IgD-negative memory B cell (primary cell): ENCODE measurements at regions not wholly inside any gene's neighbourhood (a gene's known extent, or its start where the extent isn't known, plus 50 kb on each side); places are given as distances from the start of the nearest gene placed in this dataset.
"Not testable (repeated sequence)": the region's sequence is repeated elsewhere in the genome, so short reads cannot be mapped to it uniquely, and the experiment has no call there.

Experiments used
- H3K27ac Mint-ChIP-seq, 3 donors: one replicate each; pipeline ENCODE4 v1.8.0; 2020 to 2022; ENCODE audit warnings: mild to moderate bottlenecking in 3 of 3, mixed read lengths in 3 of 3, moderate library complexity in 1 of 3
- H3K27me3 Mint-ChIP-seq: one replicate; pipeline ENCODE4 v1.8.0; 2021; ENCODE audit warnings: mixed read lengths
- H3K36me3 Mint-ChIP-seq: one replicate; pipeline ENCODE4 v1.8.0; 2020; ENCODE audit warnings: mild to moderate bottlenecking, mixed read lengths
- H3K4me1 Mint-ChIP-seq, 3 donors: one replicate each; pipeline ENCODE4 v1.8.0; 2020 to 2022; ENCODE audit warnings: mixed read lengths in 3 of 3, mild to moderate bottlenecking in 1 of 3
- H3K4me3 Mint-ChIP-seq, 4 donors: one replicate each; pipeline ENCODE4 v1.8.0; 2020 to 2022; ENCODE audit warnings: mild to moderate bottlenecking in 4 of 4, mixed read lengths in 4 of 4, moderate library complexity in 3 of 4
- H3K9me3 Mint-ChIP-seq, 3 donors: one replicate each; pipeline ENCODE4 v1.8.0; 2020 to 2021; ENCODE audit warnings: mixed read lengths in 3 of 3, mild to moderate bottlenecking in 1 of 3

DNA sequence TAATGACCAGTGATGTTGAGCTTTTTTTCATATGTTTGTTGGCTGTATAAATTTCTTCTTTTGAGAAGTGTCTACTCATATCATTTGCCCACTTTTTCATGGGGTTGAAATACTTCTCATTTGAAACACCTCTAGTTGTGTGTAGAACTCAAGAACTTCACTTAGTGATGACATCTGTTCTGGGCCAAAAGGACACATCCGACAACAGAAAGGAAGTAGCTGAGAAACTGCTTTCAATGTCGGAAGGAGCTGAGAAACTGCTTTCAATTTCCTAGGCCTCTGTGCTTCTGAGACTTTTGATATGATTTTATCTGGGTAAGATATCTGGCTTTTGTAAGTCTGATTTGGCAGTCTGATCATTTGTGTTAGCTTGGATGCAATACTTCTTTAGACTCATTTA, 635.3 kb downstream of the TMTC2 start:
- H3K27ac Mint-ChIP-seq = no peak overlapping the region
- no peak overlapping the region for H3K4me3 Mint-ChIP-seq
- H3K9me3 Mint-ChIP-seq = peaks cover 3 to 4% (median 4%) of the 10 kb centered on the region in 3 donors
- no peaks in the 10 kb centered on the region for H3K27me3 Mint-ChIP-seq
- peaks cover 2% of the 10 kb centered on the region for H3K36me3 Mint-ChIP-seq
- H3K4me1 Mint-ChIP-seq = no peaks in the 10 kb centered on the region

DNA sequence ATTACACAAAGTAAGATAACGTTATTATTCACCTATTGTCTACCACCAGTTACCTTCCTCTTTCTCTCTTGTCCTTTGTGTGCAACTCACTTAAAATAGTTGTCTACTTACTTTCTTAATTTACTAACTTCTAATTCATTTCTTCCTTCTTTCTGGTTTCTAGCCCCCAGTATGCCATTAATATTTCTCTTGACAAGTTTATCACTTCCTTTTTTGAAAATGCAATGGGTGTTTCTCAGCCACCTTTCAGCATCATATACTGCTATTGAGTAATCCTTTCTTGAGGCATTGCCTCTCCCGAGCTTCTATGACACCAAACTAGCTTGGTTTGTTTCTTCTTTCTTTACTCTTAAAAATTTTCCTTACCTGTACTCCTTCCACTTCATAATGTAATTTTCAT, 633.6 kb downstream of the TMTC2 start:
- Mint-ChIP-seq H3K27me3 (no peaks in the 10 kb centered on the region), H3K9me3 (peaks cover 2 to 6% (median 3%) of the 10 kb centered on the region in 3 donors), H3K36me3 (peaks cover 2% of the 10 kb centered on the region), H3K4me3 (no peak overlapping the region), H3K4me1 (no peaks in the 10 kb centered on the region), H3K27ac (no peak overlapping the region)

- no peak overlapping the region for H3K27ac Mint-ChIP-seq
- H3K9me3 Mint-ChIP-seq = peaks cover 2 to 6% (median 3%) of the 10 kb centered on the region in 3 donors
- H3K36me3 Mint-ChIP-seq = peaks cover 2% of the 10 kb centered on the region
- H3K27me3 Mint-ChIP-seq = no peaks in the 10 kb centered on the region
- no peaks in the 10 kb centered on the region for H3K4me1 Mint-ChIP-seq
- H3K4me3 Mint-ChIP-seq = no peak overlapping the region
Measured at GRCh38 chr12:83318386-83319098, 631.8 kb downstream of the TMTC2 start.

- no peaks in the 10 kb centered on the region for H3K4me1 Mint-ChIP-seq
- H3K27me3 Mint-ChIP-seq = no peaks in the 10 kb centered on the region
Measured at GRCh38 chr12:83317595-83317994, 630.9 kb downstream of the TMTC2 start.

DNA sequence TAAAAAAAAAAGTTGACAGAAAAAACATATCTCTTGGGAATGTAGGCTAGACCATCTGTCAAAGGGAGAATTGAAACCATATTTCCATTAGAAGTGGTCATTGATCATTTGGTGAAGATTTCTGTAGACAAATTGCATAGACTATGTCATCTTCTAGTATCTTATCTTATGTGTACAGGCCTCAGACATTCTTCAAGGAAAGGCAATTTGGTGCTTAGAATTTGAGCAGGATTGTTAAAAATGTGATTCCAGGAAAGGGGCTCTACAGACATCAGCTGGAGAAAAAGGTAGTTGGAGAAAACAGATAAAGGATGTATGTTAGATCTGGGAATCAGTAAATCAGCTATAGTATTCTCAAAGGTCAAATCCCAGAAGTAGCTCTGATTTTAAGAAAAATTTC, 627.1 kb downstream of the TMTC2 start:
- H3K27ac Mint-ChIP-seq = no peak overlapping the region
- H3K27me3 Mint-ChIP-seq = no peaks in the 10 kb centered on the region
- H3K4me1 Mint-ChIP-seq = no peaks in the 10 kb centered on the region
- peaks cover 0 to 3% (median 0%) of the 10 kb centered on the region in 3 donors for H3K9me3 Mint-ChIP-seq
- H3K36me3 Mint-ChIP-seq = no peaks in the 10 kb centered on the region
- H3K4me3 Mint-ChIP-seq = no peak overlapping the region

More at GRCh38 chr12:83317595-83317994, 630.9 kb downstream of the TMTC2 start:
- Mint-ChIP-seq H3K27ac (no peak overlapping the region), H3K9me3 (peaks cover under 1 to 6% (median 2%) of the 10 kb centered on the region in 3 donors), H3K4me3 (no peak overlapping the region), H3K36me3 (peaks cover 2% of the 10 kb centered on the region)

GRCh38 chr12:83313322-83313721, 626.6 kb downstream of the TMTC2 start:
- H3K9me3 Mint-ChIP-seq = peaks cover 0 to 3% (median 0%) of the 10 kb centered on the region in 3 donors
- no peaks in the 10 kb centered on the region for H3K36me3 Mint-ChIP-seq
- no peaks in the 10 kb centered on the region for H3K27me3 Mint-ChIP-seq

GRCh38 chr12:83276904-83277303, 590.2 kb downstream of the TMTC2 start:
- H3K27me3 Mint-ChIP-seq = no peaks in the 10 kb centered on the region
- H3K27ac Mint-ChIP-seq = no peak overlapping the region
- H3K36me3 Mint-ChIP-seq = no peaks in the 10 kb centered on the region
- H3K4me1 Mint-ChIP-seq = no peaks in the 10 kb centered on the region
- peaks cover 4 to 11% (median 5%) of the 10 kb centered on the region in 3 donors for H3K9me3 Mint-ChIP-seq
- no peak overlapping the region for H3K4me3 Mint-ChIP-seq

More at GRCh38 chr12:83313322-83313721, 626.6 kb downstream of the TMTC2 start:
- Mint-ChIP-seq H3K4me3 (no peak overlapping the region), H3K27ac (no peak overlapping the region), H3K4me1 (no peaks in the 10 kb centered on the region)

DNA sequence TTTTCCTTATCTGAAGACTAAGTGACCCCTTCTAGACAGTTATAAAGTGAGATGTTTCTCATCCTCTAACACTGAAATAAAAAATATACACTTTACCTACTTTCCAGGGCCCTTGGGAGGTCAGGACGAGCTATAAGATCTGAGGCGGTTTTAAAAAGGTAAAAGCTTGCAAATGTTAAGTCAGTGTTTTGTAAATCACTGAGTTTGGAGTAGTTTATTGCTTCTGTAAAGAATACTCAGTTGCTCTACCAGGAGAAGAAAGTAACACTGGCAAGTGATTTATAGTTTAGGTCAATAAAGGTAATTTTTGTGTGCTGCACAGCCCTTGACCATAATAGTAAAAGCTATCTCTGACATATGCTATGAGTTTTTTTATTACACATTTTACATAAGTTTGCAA, 584.5 kb downstream of the TMTC2 start:
- no peaks in the 10 kb centered on the region for H3K27me3 Mint-ChIP-seq
- no peak overlapping the region for H3K4me3 Mint-ChIP-seq
- H3K4me1 Mint-ChIP-seq = no peaks in the 10 kb centered on the region
- H3K27ac Mint-ChIP-seq = no peak overlapping the region
- H3K9me3 Mint-ChIP-seq = peaks cover 7 to 13% (median 9%) of the 10 kb centered on the region in 3 donors
- H3K36me3 Mint-ChIP-seq = no peaks in the 10 kb centered on the region

- Mint-ChIP-seq H3K4me3 (no peak overlapping the region), H3K36me3 (no peaks in the 10 kb centered on the region), H3K27ac (no peak overlapping the region), H3K27me3 (no peaks in the 10 kb centered on the region), H3K9me3 (peaks cover 1 to 6% (median 6%) of the 10 kb centered on the region in 3 donors), H3K4me1 (no peaks in the 10 kb centered on the region)
Measured at GRCh38 chr12:83265808-83266207, 579.1 kb downstream of the TMTC2 start.

- Mint-ChIP-seq H3K36me3 (no peaks in the 10 kb centered on the region), H3K4me1 (no peaks in the 10 kb centered on the region), H3K9me3 (peaks cover 0 to 2% (median 2%) of the 10 kb centered on the region in 3 donors)
Measured at GRCh38 chr12:83261998-83262397, 575.3 kb downstream of the TMTC2 start.

DNA sequence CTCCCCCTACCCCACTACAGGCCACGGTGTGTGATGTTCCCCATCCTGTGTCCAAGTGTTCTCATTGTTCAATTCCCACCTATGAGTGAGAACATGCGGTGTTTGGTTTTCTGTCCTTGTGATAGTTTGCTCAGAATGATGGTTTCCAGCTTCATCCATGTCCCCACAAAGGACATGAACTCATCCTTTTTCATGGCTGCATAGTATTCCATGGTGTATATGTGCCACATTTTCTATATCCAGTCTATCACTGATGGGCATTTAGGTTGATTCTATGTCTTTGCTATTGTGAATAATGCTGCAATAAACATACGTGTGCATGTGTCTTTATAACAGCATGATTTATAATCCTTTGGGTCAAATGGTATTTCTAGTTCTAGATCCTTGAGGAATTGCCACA, 573.4 kb downstream of the TMTC2 start:
- not testable (repeated sequence) for H3K9me3 Mint-ChIP-seq, H3K27ac Mint-ChIP-seq, H3K4me3 Mint-ChIP-seq, H3K27me3 Mint-ChIP-seq, H3K4me1 Mint-ChIP-seq, H3K36me3 Mint-ChIP-seq

More at GRCh38 chr12:83261998-83262397, 575.3 kb downstream of the TMTC2 start:
- Mint-ChIP-seq H3K27ac (no peak overlapping the region), H3K4me3 (no peak overlapping the region), H3K27me3 (no peaks in the 10 kb centered on the region)

- peaks cover 0 to 6% (median 4%) of the 10 kb centered on the region in 3 donors for H3K9me3 Mint-ChIP-seq
- no peaks in the 10 kb centered on the region for H3K27me3 Mint-ChIP-seq
- no peaks in the 10 kb centered on the region for H3K36me3 Mint-ChIP-seq
- no peak overlapping the region for H3K27ac Mint-ChIP-seq
- H3K4me1 Mint-ChIP-seq = peaks cover 0 to 1% (median 0%) of the 10 kb centered on the region in 3 donors
- H3K4me3 Mint-ChIP-seq = no peak overlapping the region
Measured at GRCh38 chr12:83257726-83258125, 571.0 kb downstream of the TMTC2 start.

- no peak overlapping the region for H3K27ac Mint-ChIP-seq
- no peaks in the 10 kb centered on the region for H3K27me3 Mint-ChIP-seq
- no peaks in the 10 kb centered on the region for H3K36me3 Mint-ChIP-seq
- H3K9me3 Mint-ChIP-seq = peaks cover 3 to 10% (median 4%) of the 10 kb centered on the region in 3 donors
- peaks cover 0 to 1% (median 0%) of the 10 kb centered on the region in 3 donors for H3K4me1 Mint-ChIP-seq
- H3K4me3 Mint-ChIP-seq = no peak overlapping the region
Measured at GRCh38 chr12:83256562-83256961, 569.9 kb downstream of the TMTC2 start.

- Mint-ChIP-seq H3K4me1 (peaks cover 0 to 1% (median 0%) of the 10 kb centered on the region in 3 donors), H3K4me3 (no peak overlapping the region), H3K36me3 (no peaks in the 10 kb centered on the region), H3K27me3 (peaks cover 2% of the 10 kb centered on the region), H3K27ac (no peak overlapping the region), H3K9me3 (peaks cover 2 to 21% (median 3%) of the 10 kb centered on the region in 3 donors)
Measured at GRCh38 chr12:83250866-83251265, 564.2 kb downstream of the TMTC2 start.

- Mint-ChIP-seq H3K36me3 (no peaks in the 10 kb centered on the region), H3K9me3 (peaks cover 0 to 14% (median 0%) of the 10 kb centered on the region in 3 donors), H3K4me1 (no peaks in the 10 kb centered on the region), H3K27me3 (peaks cover 2% of the 10 kb centered on the region), H3K4me3 (no peak overlapping the region), H3K27ac (no peak overlapping the region)
Measured at GRCh38 chr12:83245156-83245555, 558.5 kb downstream of the TMTC2 start.

- Mint-ChIP-seq H3K4me1 (no peaks in the 10 kb centered on the region), H3K27me3 (no peaks in the 10 kb centered on the region), H3K9me3 (peaks cover 0 to 18% (median 0%) of the 10 kb centered on the region in 3 donors), H3K4me3 (no peak overlapping the region), H3K36me3 (no peaks in the 10 kb centered on the region), H3K27ac (no peak overlapping the region)
Measured at GRCh38 chr12:83244001-83244400, 557.3 kb downstream of the TMTC2 start.
